HepG2 (cell line): ENCODE measurements at regions not wholly inside any gene's neighbourhood (a gene's known extent, or its start where the extent isn't known, plus 50 kb on each side); places are given as distances from the start of the nearest gene placed in this dataset.
A peak's percentile ranks its signal among the peaks of the same experiment; 100 is the strongest.

ENCODE experiments used
- ATAC-seq: fragments of 200-7000 bp; cut with Tn5 transposase; 3 replicates; pipeline ENCODE4 v1.9.1; 2020; ENCODE audit warnings: mild to moderate bottlenecking, moderate library complexity
- BruUV-seq: library from RNA; stranded (reverse); fragments of 400-500 nt; replicated peaks from 2 replicates; lab custom pipeline; 2021; lab: Mats Ljungman, UMichigan
- CTCF ChIA-PET: fragments of 300-600 bp; formaldehyde crosslinking; extraction: SDS; loops from one replicate; lab custom pipeline; 2021; ENCODE audit warnings: low total read pairs, inconsistent platforms, low intra/inter-chr PET ratio; lab: Yijun Ruan, JAX
- POLR2A ChIA-PET: fragments of 350-600 bp; sonication (Branson Sonifier 250); formaldehyde crosslinking; loops from one replicate; lab custom pipeline; 2020; ENCODE audit warnings: antibody characterized with exemption, inconsistent platforms; lab: Yijun Ruan, JAX
- DNase-seq: peaks from one replicate; pipeline ENCODE4 v3.0.0-alpha.2; 2015; ENCODE audit warnings: low spot score
- FAIRE-seq: peaks from 3 replicates; lab custom pipeline; 2011; peaks lifted over from hg19 to GRCh38; lab: Jason Lieb, UNC
- H2AFZ ChIP-seq: one replicate; pipeline ENCODE4 v1.6.1; 2011; ENCODE audit warnings: low read length, inconsistent platforms
- H3K27ac ChIP-seq: fragments of 300-600 bp; 3 replicates; pipeline ENCODE4 v1.8.0; 2011; ENCODE audit warnings: mixed run types, mild to moderate bottlenecking, mixed read lengths, low read length, inconsistent platforms; ENCODE audit not compliant: insufficient read depth; ENCODE audit errors: extremely low read length
- H3K27me3 ChIP-seq, 2 experiments: fragments of 200-600 bp in 1 of 2; 2 replicates in 1 of 2; 3 replicates in 1 of 2; pipeline versions ENCODE4 v1.6.0 to v1.8.0; 2011; ENCODE audit warnings: low read length in 2 of 2, mild to moderate bottlenecking in 2 of 2, moderate library complexity in 2 of 2, inconsistent platforms in 1 of 2; ENCODE audit not compliant: insufficient read depth in 2 of 2, control insufficient read depth in 1 of 2
- H3K36me3 ChIP-seq, 2 experiments: fragments of 200-600 bp in 1 of 2; replicated peaks in 1 of 2; 2 replicates in 1 of 2; 3 replicates in 1 of 2; pipeline versions ENCODE4 v1.5.1 to v1.8.0; 2011; ENCODE audit warnings: low read length in 2 of 2, inconsistent platforms in 1 of 2; ENCODE audit not compliant: insufficient read depth in 2 of 2, control insufficient read depth in 1 of 2
- H3K4me1 ChIP-seq: 2 replicates; pipeline ENCODE4 v1.5.1; 2012; ENCODE audit warnings: low read length, inconsistent platforms; ENCODE audit not compliant: insufficient read depth
- H3K4me2 ChIP-seq: 2 replicates; pipeline ENCODE4 v1.6.0; 2011; ENCODE audit warnings: low read depth, low read length, inconsistent platforms
- H3K4me3 ChIP-seq, 3 experiments: fragments of 200-600 bp in 1 of 3; sonication (generic), shearing (Covaris generic) in 1 of 3; replicated peaks in 1 of 3; 2 replicates each; pipeline ENCODE4 v1.5.1; 2011 to 2016; ENCODE audit warnings: low read length in 3 of 3, inconsistent platforms in 2 of 3, low read depth in 2 of 3, mild to moderate bottlenecking in 2 of 3, control low read depth in 1 of 3, mixed read lengths in 1 of 3; ENCODE audit not compliant: insufficient read depth in 1 of 3
- H3K79me2 ChIP-seq: one replicate; pipeline ENCODE4 v1.6.1; 2011; ENCODE audit warnings: low read length, inconsistent platforms; ENCODE audit not compliant: insufficient read depth
- H3K9ac ChIP-seq: 2 replicates; pipeline ENCODE4 v1.6.0; 2011; ENCODE audit warnings: mild to moderate bottlenecking, low read depth, low read length, inconsistent platforms; ENCODE audit not compliant: insufficient read depth
- H3K9me3 ChIP-seq: 2 replicates; pipeline ENCODE4 v1.5.1; 2012; ENCODE audit warnings: mild to moderate bottlenecking, low read length
- H4K20me1 ChIP-seq: 2 replicates; pipeline ENCODE4 v1.6.0; 2011; ENCODE audit warnings: inconsistent platforms, mild to moderate bottlenecking, low read length, moderate library complexity; ENCODE audit not compliant: insufficient read depth
- ATF7 ChIP-seq, 2 experiments: fragments of 450-650 bp in 1 of 2; sonication (generic) in 1 of 2; formaldehyde crosslinking in 1 of 2; IDR thresholded peaks; 2 replicates each; pipeline versions ENCODE4 v1.4.0 to v1.6.1; 2016 to 2020; ENCODE audit warnings: antibody characterized with exemption in 1 of 2, mild to moderate bottlenecking in 1 of 2, missing genetic modification reagents in 1 of 2
- CREB1 ChIP-seq, 2 experiments: fragments of 450-650 bp in 1 of 2; IDR thresholded peaks; 2 replicates each; pipeline ENCODE4 v1.6.1; 2016 to 2017; ENCODE audit warnings: control low read depth in 1 of 2, mild to moderate bottlenecking in 1 of 2, missing compliant biosample characterization in 1 of 2, missing genetic modification characterization in 1 of 2
- HCFC1 ChIP-seq: fragments of 150-350 bp; IDR thresholded peaks from 2 replicates; pipeline ENCODE4 v1.6.1; 2014; ENCODE audit warnings: low read depth, low read length
- RBM22 ChIP-seq: fragments of 200-400 bp; formaldehyde crosslinking; optimal IDR thresholded peaks from 2 replicates; pipeline ENCODE3; 2017; ENCODE audit warnings: mild to moderate bottlenecking, low read length, moderate library complexity
- SYNCRIP ChIP-seq: fragments of 200-400 bp; formaldehyde crosslinking; IDR thresholded peaks from 2 replicates; pipeline ENCODE4 v1.6.1; 2018; ENCODE audit warnings: mild to moderate bottlenecking, low read depth, low read length; ENCODE audit not compliant: insufficient read depth
- ZNF768 ChIP-seq: sonication (generic); formaldehyde crosslinking; IDR thresholded peaks from 2 replicates; pipeline ENCODE4 v1.4.0; 2020; ENCODE audit warnings: missing genetic modification reagents
- ZNF839 ChIP-seq: sonication (generic); formaldehyde crosslinking; IDR thresholded peaks from 2 replicates; pipeline ENCODE4 v1.4.0; 2020; ENCODE audit warnings: missing genetic modification reagents, mild to moderate bottlenecking, borderline replicate concordance
- WGBS: methylation state at CpG from one replicate; pipeline ENCODE4 v1.1.6; 2017; ENCODE audit warnings: low lambda C conversion rate; 5-methylcytosine and 5-hydroxymethylcytosine counted together
- in situ Hi-C: cut with HindIII; loops from 2 replicates; pipeline ENCODE4 v1.10.0; 2017; ENCODE audit warnings: low pct_unique_long_range_greater_than_20kb; ENCODE audit not compliant: extremely low pct_ligation_motif_present
- intact Hi-C: fragments of 100-400 bp; cut with micrococcal nuclease; formaldehyde crosslinking; loops from one replicate; pipeline ENCODE4 v1.10.0; 2022; ENCODE audit not compliant: unreplicated experiment

DNA sequence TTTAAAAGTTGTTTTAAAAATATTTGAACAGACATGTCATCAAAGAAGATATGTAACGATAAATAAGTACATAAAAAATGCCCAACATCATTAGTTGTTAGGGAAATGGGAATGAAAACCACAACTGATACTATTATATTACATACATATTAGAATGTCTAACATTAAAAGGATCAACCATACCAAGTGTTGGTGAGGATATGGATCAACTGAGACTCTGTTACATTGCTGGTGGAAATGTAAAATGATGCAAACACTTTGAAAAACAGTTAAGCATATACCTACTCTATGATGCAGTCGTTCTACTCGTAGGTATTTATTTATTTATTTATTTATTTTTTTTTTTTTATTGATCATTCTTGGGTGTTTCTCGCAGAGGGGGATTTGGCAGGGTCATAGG, 149.7 kb downstream of the BRMS1L start (continued):
- TF ChIP-seq HCFC1 (no peak), ZNF839 (CRISPR knock-in tag) (no peak), RBM22 (no peak)

- peaks cover 0 to 2% of the 10 kb centered on the region in 2 experiments; a peak in 1 of 5 replicates for H3K27me3 ChIP-seq
- FAIRE-seq, result no peak
- no peak for DNase-seq
- H4K20me1 ChIP-seq, result no peaks in the 10 kb centered on the region
- CTCF ChIA-PET, result no interaction called here
- H3K27ac ChIP-seq, result no peak overlapping the region
- WGBS, result 1% methylated on average over 1 of the region's 1 CpG
- POLR2A ChIA-PET, result no interaction called here
- in situ Hi-C loops (no loop called here), intact Hi-C loops (no loop called here)
- no peak overlapping the region for H3K4me2 ChIP-seq
- ATAC-seq, result no peak
- no peaks in the 10 kb centered on the region for H3K79me2 ChIP-seq
- no peak for TF ChIP-seq ZNF768
- peak; percentile 73 for TF ChIP-seq ATF7 (IDR thresholded peaks at IDR 0.05)
- no peak for TF ChIP-seq ATF7 (CRISPR knock-in tag; IDR thresholded peaks at IDR 0.05)
- no peak for TF ChIP-seq SYNCRIP
- TF ChIP-seq CREB1 (IDR thresholded peaks at IDR 0.05), result peak; percentile 75
- no peak for TF ChIP-seq CREB1 (CRISPR knock-in tag; IDR thresholded peaks at IDR 0.05)
- H3K36me3 ChIP-seq, result no peaks in the 10 kb centered on the region
- BruUV-seq, result no TSS peak
- H2AFZ ChIP-seq, result no peak overlapping the region
- no peak overlapping the region for H3K9ac ChIP-seq
- no peaks in the 10 kb centered on the region for H3K9me3 ChIP-seq
- H3K4me3 ChIP-seq, result no peak overlapping the region
- H3K4me1 ChIP-seq, result no peaks in the 10 kb centered on the region
Observed at GRCh38 chr14:35973770-35974169, 147.6 kb downstream of the BRMS1L start.
